ENCODE measurements at regions not wholly inside any gene's neighbourhood (a gene's known extent, or its start where the extent isn't known, plus 50 kb on each side); places are given as distances from the start of the nearest gene placed in this dataset.

- TF ChIP-seq CHD7 (IDR thresholded peaks at IDR 0.05; ENCODE audit: insufficient replicate concordance, low read length) (no peak), PHF8 (conservative IDR thresholded peaks at IDR 0.05; ENCODE audit: low read depth, low read length) (no peak), JUND (IDR thresholded peaks at IDR 0.05; ENCODE audit: low read length) (no peak), YY1 (IDR thresholded peaks at IDR 0.05; ENCODE audit: low read depth, low read length) (no peak), NRF1 (IDR thresholded peaks at IDR 0.05; ENCODE audit: low read depth, low read length) (no peak), TAF7 (optimal IDR thresholded peaks at IDR 0.05; ENCODE audit: borderline replicate concordance, low read depth, low read length) (no peak)
- TF ChIP-seq, protein P1, sequence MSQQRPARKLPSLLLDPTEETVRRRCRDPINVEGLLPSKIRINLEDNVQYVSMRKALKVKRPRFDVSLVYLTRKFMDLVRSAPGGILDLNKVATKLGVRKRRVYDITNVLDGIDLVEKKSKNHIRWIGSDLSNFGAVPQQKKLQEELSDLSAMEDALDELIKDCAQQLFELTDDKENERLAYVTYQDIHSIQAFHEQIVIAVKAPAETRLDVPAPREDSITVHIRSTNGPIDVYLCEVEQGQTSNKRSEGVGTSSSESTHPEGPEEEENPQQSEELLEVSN (IDR thresholded peaks at IDR 0.05): no peak
Observed at GRCh38 chr3:94258851-94259250, 196.0 kb downstream of the NSUN3 start (continued).

Measured in H1 (cell line).